ENCODE measurements at regions not wholly inside any gene's neighbourhood (a gene's known extent, or its start where the extent isn't known, plus 50 kb on each side); places are given as distances from the start of the nearest gene placed in this dataset.
"Not testable (repeated sequence)": the region's sequence is repeated elsewhere in the genome, so short reads cannot be mapped to it uniquely, and the experiment has no call there.

DNA sequence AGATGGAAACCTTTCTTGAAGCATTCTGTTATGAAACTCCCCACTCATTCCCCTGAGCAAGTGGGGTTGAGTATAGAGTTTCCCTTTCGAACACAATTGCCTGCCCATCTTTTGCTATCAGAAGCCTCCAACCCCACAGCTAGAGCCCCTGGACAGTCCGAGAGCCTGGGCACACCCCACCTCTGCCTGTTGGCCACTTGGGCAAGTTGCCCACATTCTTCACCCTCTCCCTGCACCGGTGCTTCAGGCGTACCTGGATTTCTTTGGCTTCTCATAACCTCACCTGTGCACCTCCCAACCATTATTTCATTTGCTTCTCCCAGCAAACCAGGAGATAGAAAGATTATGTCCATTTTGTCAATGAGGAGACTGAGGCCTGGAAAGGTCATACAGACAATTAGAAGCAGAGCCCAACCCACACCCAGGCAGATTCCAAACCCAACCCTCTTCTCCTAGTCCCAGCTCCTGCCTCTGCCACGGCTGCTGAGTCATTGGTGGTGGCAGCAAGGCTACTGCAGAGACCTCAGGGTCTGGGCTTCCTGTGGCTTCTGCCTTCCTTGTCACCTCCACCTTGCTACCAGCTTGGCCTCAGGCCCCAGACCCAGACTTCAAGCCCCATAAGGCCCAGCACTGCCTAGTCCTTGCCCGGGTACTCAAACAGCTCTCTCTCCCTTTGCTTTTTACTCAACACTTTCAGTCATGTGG is 118.7 kb upstream of the ZBTB40 start:
- no peak overlapping the region for H3K27ac ChIP-seq
- no peaks in the 10 kb centered on the region for H3K4me1 ChIP-seq (ENCODE audit: control insufficient read depth in 1 of 2, low read depth in 2 of 2)
- TF ChIP-seq, protein P1, sequence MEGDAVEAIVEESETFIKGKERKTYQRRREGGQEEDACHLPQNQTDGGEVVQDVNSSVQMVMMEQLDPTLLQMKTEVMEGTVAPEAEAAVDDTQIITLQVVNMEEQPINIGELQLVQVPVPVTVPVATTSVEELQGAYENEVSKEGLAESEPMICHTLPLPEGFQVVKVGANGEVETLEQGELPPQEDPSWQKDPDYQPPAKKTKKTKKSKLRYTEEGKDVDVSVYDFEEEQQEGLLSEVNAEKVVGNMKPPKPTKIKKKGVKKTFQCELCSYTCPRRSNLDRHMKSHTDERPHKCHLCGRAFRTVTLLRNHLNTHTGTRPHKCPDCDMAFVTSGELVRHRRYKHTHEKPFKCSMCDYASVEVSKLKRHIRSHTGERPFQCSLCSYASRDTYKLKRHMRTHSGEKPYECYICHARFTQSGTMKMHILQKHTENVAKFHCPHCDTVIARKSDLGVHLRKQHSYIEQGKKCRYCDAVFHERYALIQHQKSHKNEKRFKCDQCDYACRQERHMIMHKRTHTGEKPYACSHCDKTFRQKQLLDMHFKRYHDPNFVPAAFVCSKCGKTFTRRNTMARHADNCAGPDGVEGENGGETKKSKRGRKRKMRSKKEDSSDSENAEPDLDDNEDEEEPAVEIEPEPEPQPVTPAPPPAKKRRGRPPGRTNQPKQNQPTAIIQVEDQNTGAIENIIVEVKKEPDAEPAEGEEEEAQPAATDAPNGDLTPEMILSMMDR (IDR thresholded peaks at IDR 0.05), result no peak
- DNase-seq (ENCODE audit: low spot score), result no peak
- H3K9me3 ChIP-seq, result no peaks in the 10 kb centered on the region
- H3K36me3 ChIP-seq, result no peaks in the 10 kb centered on the region
- no peak overlapping the region for H3K4me3 ChIP-seq
- no peak for ATAC-seq (ENCODE audit: insufficient number of reproducible peaks, low FRiP score, low read depth)
- no peaks in the 10 kb centered on the region for H3K27me3 ChIP-seq (replicated peaks; ENCODE audit: insufficient read depth)

- H3K27me3 ChIP-seq (replicated peaks; ENCODE audit: insufficient read depth), result no peaks in the 10 kb centered on the region
- no peaks in the 10 kb centered on the region for H3K36me3 ChIP-seq
- no peaks in the 10 kb centered on the region for H3K4me1 ChIP-seq (ENCODE audit: control insufficient read depth in 1 of 2, low read depth in 2 of 2)
- TF ChIP-seq, protein P1 (IDR thresholded peaks at IDR 0.05), result no peak
- no peak overlapping the region for H3K4me3 ChIP-seq
- H3K9me3 ChIP-seq, result no peaks in the 10 kb centered on the region
- DNase-seq (ENCODE audit: low spot score), result no peak
- ATAC-seq (ENCODE audit: insufficient number of reproducible peaks, low FRiP score, low read depth), result no peak
- H3K27ac ChIP-seq, result no peak overlapping the region
Observed at GRCh38 chr1:22333516-22334121, 118.0 kb upstream of the ZBTB40 start.

DNA sequence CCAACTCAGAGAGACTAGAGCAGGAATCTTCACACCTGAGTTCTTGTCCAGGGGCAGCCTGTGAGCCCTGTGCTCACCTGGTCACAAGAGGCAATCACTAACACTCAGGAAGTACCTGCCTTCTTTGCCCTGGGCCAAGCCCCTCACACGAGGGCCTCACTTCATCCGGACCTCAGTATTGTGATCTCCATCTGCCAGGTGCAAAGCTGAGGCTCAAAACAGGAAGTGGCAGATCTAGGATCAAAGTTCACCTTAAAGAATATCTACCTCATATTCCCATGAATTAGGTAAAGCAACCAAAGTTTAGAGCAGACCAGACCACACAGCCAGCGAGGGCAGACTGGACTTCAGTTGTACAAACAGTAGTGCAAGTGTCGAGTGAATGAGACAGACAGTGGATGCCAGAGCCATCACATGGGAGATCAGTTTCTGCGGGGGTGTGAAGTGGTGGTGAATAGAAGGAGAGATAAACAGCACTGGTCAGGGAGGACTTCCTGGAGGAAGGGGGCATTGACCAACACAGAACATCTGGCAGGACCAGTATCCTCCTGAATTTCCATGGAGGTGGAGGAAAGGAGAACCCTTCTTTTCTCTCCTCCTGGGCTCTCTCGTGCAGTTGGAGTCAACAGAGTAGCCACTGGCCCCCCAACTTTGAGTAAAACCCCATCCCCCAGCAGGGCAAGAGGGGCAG is 116.6 kb upstream of the ZBTB40 start:
- Histone ChIP-seq H3K9me3 (no peaks in the 10 kb centered on the region), H3K4me3 (no peak overlapping the region), H3K36me3 (no peaks in the 10 kb centered on the region), H3K27ac (no peak overlapping the region), H3K4me1 (ENCODE audit: control insufficient read depth in 1 of 2, low read depth in 2 of 2) (no peaks in the 10 kb centered on the region), H3K27me3 (replicated peaks; ENCODE audit: insufficient read depth) (no peaks in the 10 kb centered on the region)
- DNase-seq (ENCODE audit: low spot score) (no peak), ATAC-seq (ENCODE audit: insufficient number of reproducible peaks, low FRiP score, low read depth) (no peak)
- TF ChIP-seq, protein P1 (IDR thresholded peaks at IDR 0.05), result no peak

GRCh38 chr1:22336274-22336673 is 115.4 kb upstream of the ZBTB40 start:
- H3K4me1 ChIP-seq (ENCODE audit: control insufficient read depth in 1 of 2, low read depth in 2 of 2); H3K27me3 ChIP-seq (replicated peaks; ENCODE audit: insufficient read depth); H3K4me3 ChIP-seq; H3K27ac ChIP-seq; H3K9me3 ChIP-seq; ATAC-seq (ENCODE audit: insufficient number of reproducible peaks, low FRiP score, low read depth); H3K36me3 ChIP-seq; DNase-seq (ENCODE audit: low spot score): not testable (repeated sequence)

- H3K9me3 ChIP-seq; H3K4me1 ChIP-seq (ENCODE audit: control insufficient read depth in 1 of 2, low read depth in 2 of 2); H3K27me3 ChIP-seq (replicated peaks; ENCODE audit: insufficient read depth): not testable (repeated sequence)
Observed at GRCh38 chr1:22336696-22337545, 114.7 kb upstream of the ZBTB40 start.

More at GRCh38 chr1:22336696-22337545, 114.7 kb upstream of the ZBTB40 start:
- not testable (repeated sequence) for ATAC-seq (ENCODE audit: insufficient number of reproducible peaks, low FRiP score, low read depth); H3K4me3 ChIP-seq; H3K36me3 ChIP-seq; DNase-seq (ENCODE audit: low spot score); H3K27ac ChIP-seq

Data from thoracic aorta (tissue), 2 donors.